ENCODE measurements at regions not wholly inside any gene's neighbourhood (a gene's known extent, or its start where the extent isn't known, plus 50 kb on each side); places are given as distances from the start of the nearest gene placed in this dataset.

DNA sequence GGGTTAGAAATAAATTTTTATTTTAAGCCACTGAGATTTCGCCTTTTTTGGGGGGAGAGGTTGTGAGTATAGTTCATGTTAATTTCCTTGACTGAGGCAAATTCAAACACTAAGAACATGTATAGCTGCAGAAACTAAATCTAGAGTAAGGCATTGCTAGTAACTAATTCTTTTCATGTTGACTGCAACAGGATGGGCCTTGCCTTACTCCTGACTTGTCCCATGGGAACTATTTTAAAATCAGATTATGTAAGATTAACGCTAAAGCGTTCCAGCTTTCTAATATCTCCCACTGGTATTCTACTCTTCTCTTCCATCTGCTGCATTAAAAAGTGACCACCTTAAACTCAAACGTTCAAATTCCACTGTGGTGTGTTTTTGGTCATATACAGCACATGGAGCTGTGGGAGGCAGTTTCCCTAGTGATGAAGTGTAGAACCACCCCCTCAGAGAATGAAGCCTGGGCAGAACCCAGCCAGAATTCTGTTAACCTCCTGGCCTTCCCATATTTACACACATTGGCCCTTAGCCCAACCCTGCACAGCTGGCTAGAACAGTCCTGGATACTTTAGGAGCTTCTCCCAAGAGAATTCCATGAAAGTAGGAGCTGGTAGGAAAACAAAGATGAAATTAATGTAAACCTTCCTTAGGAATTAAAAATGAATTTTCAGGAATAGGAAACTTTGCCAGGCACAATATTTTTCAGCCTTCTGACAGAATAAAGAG is 687.8 kb downstream of the SLC4A3 start:
- peaks cover 14% of the 10 kb centered on the region for H3K4me1 ChIP-seq
- no peaks in the 10 kb centered on the region for H3K27me3 ChIP-seq (ENCODE audit: low read depth)
- H3K36me3 ChIP-seq: no peaks in the 10 kb centered on the region
- no peak for DNase-seq
- intact Hi-C loops (cut with micrococcal nuclease): no loop called here
- no peak overlapping the region for H3K4me3 ChIP-seq
- H3K9me3 ChIP-seq (replicated peaks): peaks cover 7% of the 10 kb centered on the region
- no peak overlapping the region for H3K27ac ChIP-seq (replicated peaks)
- TF ChIP-seq, protein P1, sequence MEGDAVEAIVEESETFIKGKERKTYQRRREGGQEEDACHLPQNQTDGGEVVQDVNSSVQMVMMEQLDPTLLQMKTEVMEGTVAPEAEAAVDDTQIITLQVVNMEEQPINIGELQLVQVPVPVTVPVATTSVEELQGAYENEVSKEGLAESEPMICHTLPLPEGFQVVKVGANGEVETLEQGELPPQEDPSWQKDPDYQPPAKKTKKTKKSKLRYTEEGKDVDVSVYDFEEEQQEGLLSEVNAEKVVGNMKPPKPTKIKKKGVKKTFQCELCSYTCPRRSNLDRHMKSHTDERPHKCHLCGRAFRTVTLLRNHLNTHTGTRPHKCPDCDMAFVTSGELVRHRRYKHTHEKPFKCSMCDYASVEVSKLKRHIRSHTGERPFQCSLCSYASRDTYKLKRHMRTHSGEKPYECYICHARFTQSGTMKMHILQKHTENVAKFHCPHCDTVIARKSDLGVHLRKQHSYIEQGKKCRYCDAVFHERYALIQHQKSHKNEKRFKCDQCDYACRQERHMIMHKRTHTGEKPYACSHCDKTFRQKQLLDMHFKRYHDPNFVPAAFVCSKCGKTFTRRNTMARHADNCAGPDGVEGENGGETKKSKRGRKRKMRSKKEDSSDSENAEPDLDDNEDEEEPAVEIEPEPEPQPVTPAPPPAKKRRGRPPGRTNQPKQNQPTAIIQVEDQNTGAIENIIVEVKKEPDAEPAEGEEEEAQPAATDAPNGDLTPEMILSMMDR (IDR thresholded peaks at IDR 0.05; ENCODE audit: borderline replicate concordance): no peak

DNA sequence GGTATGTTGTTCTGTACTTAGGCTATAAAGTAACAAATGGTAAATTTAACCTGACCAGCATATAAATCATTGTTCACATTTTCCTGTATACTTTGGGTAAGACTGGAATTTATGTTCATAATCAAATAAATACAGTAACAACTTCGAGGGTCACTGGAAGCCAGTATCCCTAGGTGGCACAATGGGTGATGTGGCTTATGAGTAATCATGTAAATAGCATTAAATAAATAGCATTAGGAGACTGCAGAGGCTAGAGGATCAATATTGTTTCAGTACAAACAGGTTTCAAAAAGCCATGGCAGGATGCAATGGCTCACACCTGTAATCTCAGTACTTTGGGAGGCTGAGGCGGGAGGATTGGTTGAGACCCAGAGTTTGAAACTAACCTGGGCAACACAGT is 690.6 kb downstream of the SLC4A3 start:
- DNase-seq: no peak
- intact Hi-C loops (cut with micrococcal nuclease): no loop called here
- Histone ChIP-seq H3K9me3 (replicated peaks) (peaks cover 7% of the 10 kb centered on the region), H3K27ac (replicated peaks) (no peak overlapping the region), H3K36me3 (no peaks in the 10 kb centered on the region), H3K4me1 (peaks cover 5% of the 10 kb centered on the region), H3K4me3 (no peak overlapping the region), H3K27me3 (ENCODE audit: low read depth) (no peaks in the 10 kb centered on the region)
- TF ChIP-seq, protein P1 (IDR thresholded peaks at IDR 0.05; ENCODE audit: borderline replicate concordance): no peak

DNA sequence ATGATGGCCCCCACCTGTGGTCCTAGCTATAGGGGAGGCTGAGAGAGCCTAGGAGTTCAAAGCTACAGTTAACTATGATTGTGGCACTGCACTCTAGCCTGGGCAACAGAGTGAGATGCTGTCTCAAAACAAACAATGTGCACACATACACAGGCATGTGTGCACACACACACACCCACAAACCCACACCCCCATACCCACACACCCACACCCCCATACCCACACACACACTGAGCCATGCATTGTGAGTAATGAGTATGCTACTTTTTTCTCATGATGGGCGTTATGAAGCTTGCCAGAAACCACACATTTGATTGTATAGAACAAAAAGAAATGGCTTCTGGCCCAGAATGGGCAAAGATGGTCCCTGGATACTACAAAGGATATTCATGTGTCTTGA is 691.1 kb downstream of the SLC4A3 start:
- H3K27ac ChIP-seq (replicated peaks): no peak overlapping the region
- no peak overlapping the region for H3K4me3 ChIP-seq
- H3K36me3 ChIP-seq: no peaks in the 10 kb centered on the region
- DNase-seq: no peak
- peaks cover 5% of the 10 kb centered on the region for H3K4me1 ChIP-seq
- TF ChIP-seq, protein P1 (IDR thresholded peaks at IDR 0.05; ENCODE audit: borderline replicate concordance): no peak
- H3K9me3 ChIP-seq (replicated peaks): peaks cover 7% of the 10 kb centered on the region
- H3K27me3 ChIP-seq (ENCODE audit: low read depth): no peaks in the 10 kb centered on the region
- intact Hi-C loops (cut with micrococcal nuclease): no loop called here

DNA sequence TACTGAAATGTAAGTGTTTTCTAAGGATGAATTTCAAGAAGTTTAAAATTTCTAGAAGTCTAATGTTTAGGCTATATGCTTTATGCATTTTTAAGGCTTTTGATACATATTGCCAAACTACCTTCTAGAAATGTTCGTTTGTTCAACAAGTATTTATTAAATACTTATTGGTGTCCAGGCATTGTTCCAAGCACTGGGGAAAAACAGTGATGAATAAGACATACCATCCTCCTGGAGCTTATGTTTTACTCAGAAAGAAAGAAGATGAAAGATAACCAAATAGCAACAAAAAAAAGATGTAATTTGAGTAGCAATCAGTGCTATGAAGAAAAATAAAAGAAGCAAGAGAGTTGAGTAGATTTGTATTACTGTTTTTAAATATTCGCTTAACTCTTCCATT is 692.9 kb downstream of the SLC4A3 start:
- H3K27me3 ChIP-seq (ENCODE audit: low read depth): no peaks in the 10 kb centered on the region
- no peak overlapping the region for H3K4me3 ChIP-seq
- intact Hi-C loops (cut with micrococcal nuclease): no loop called here
- H3K9me3 ChIP-seq (replicated peaks): no peaks in the 10 kb centered on the region
- peaks cover 4% of the 10 kb centered on the region for H3K4me1 ChIP-seq
- H3K36me3 ChIP-seq: no peaks in the 10 kb centered on the region
- TF ChIP-seq, protein P1 (IDR thresholded peaks at IDR 0.05; ENCODE audit: borderline replicate concordance): no peak
- H3K27ac ChIP-seq (replicated peaks): no peak overlapping the region
- DNase-seq: no peak

DNA sequence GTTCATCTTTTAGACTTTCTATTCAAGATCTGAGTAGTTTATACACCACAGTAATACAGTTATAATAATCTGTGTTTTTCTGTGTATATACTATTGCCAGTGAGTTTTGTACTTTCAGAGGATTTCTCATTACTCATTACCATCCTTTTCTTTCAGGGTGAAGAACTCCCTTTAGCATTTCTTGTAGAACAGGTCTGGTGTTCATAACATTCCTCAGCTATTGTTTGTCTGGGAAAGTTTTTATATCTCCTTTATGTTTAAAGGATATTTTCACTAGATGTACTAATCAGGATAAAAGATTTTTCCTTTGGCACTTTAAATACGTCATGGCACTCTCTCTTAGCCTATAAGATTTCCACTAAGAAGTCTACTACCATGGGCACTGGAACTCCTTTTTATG is 705.5 kb downstream of the SLC4A3 start:
- intact Hi-C loops (cut with micrococcal nuclease): no loop called here
- peaks cover 19% of the 10 kb centered on the region for H3K4me1 ChIP-seq
- H3K36me3 ChIP-seq: no peaks in the 10 kb centered on the region
- TF ChIP-seq, protein P1 (IDR thresholded peaks at IDR 0.05; ENCODE audit: borderline replicate concordance): no peak
- H3K27ac ChIP-seq (replicated peaks): no peak overlapping the region
- H3K27me3 ChIP-seq (ENCODE audit: low read depth): no peaks in the 10 kb centered on the region
- no peak for DNase-seq
- peaks cover 41% of the 10 kb centered on the region for H3K9me3 ChIP-seq (replicated peaks)
- no peak overlapping the region for H3K4me3 ChIP-seq
